Heart left ventricle (tissue), 13 donors: ENCODE measurements at regions not wholly inside any gene's neighbourhood (a gene's known extent, or its start where the extent isn't known, plus 50 kb on each side); places are given as distances from the start of the nearest gene placed in this dataset.

Experiments used
- CTCF ChIP-seq, 12 donors: fragments of 200-600 bp; sonication (generic) in 4 of 12; IDR thresholded peaks; one replicate each; pipeline versions ENCODE4 v1.5.0 to v1.8.0; 2018 to 2022; ENCODE audit warnings: antibody characterized with exemption in 12 of 12, mild to moderate bottlenecking in 5 of 12
- POLR2A ChIP-seq, 2 donors: fragments of 450-650 bp; IDR thresholded peaks; one replicate each; pipeline ENCODE4 v1.6.1; 2017; ENCODE audit warnings: antibody characterized with exemption in 2 of 2, mild to moderate bottlenecking in 2 of 2, moderate library complexity in 2 of 2
- donor health status: ischemic (EF 13 %, LVEDD 7.1; RV severe dilation, severe dysfunction).
- donor health status: DM: no; HTN: yes; CAD: no.
- donor health status: DM: no; HTN: no; CAD: no.
- donor health status: ischemic (EF 25% LVEDD 6.9; RV normal size, moderate dysfunction).
- donor health status: ischemic (EF 25% LVEDD 5.7; RV mildly dilated, moderate dysfunction).
- donor health status: ischemic (EF 35%, LVEDD 5.7; RV mildly dilated, moderate dysfunction).
- donor health status: nonischemic (EF 11% LVEDD 7.7; RV severe dilation, severe dysfunction).
- donor health status: DM: yes; HTN: yes; CAD: no.
- donor health status: PGD.
- donor health status: ischemic (EF 29% LVEDD 5.4; RV normal size, mild dysfunction).
- donor health status: nonischemic (EF 23%, LVEDD 6.1; RV moderate dilation, normal function).

GRCh38 chr7:110480964-110481363, 610.0 kb upstream of the LRRN3 start:
- TF ChIP-seq CTCF (IDR thresholded peaks at IDR 0.05): no peak
- no peak for TF ChIP-seq POLR2A (IDR thresholded peaks at IDR 0.05)
